ENCODE measurements at regions not wholly inside any gene's neighbourhood (a gene's known extent, or its start where the extent isn't known, plus 50 kb on each side); places are given as distances from the start of the nearest gene placed in this dataset.

DNA sequence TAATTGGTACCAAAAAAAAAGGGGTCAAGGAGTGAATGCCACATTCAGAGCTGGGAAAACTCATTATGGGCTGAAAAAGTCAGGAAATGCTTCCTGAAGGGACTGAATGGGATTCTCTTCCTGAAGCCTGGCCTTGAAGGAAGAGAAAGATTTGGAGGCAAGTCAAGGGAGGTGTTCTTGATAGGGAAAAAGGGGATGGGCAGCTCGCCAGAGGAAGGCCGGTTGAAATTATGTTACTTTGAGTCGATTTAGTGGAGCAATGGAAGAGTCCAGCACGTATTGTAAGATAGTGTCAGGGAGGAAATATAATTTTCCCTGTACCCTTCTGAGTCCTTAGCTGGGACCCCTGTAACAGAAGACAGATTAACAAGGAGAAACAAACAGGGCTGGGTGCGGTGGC is 94.1 kb upstream of the CALM2 start:
- intact Hi-C loops (cut with DNase I) = loop anchor here in 1 of 2 donors (10.0 kb wide), 1 partner anchor 226 kb away; no protein-coding TSS in a partner anchor

DNA sequence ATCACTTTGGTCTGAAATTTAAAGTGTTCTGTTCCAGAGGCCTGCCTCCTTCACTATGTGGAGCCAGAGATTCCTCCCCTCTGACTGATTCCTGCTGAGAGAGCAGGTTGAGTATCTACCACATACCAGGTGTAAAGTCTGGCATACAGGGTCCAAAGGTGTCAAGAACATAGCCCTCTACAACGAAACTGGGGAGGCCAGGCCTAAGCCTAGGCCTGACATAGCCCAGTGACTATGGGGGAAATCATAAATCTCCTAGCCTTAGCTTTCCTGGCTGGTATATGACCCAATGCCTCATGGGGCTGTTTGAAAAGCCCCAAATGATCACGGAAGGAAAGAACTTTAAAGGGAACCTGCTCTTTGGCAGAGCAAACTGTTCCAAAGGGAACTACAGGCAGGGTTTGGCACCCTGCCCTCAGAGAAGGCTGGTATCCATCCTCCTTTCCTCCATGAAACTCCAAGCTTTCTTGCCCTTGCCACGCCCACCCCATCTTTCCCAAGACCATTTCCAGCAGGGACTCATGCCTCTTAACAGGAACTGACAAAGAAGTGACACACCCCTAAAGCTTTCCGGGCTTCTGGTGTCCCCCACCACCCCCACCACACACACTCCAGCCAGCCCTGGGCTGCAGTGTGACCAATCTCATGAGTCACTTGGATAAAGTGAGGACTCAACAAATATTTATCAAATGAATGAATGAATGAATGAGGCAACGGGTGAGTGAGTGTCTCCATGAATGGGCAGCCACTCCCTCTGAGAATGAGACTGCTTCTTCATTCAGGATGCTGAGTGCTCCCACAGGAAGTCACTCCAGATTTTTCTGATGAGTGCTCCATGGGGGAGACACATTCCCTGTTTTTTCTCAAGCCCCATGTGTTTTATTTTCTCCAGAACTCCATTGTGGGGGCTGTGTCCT is 93.3 kb upstream of the CALM2 start:
- intact Hi-C loops (cut with DNase I) = loop anchor here in 1 of 2 donors (10.0 kb wide), 1 partner anchor 225 kb away; no protein-coding TSS in a partner anchor
- DNase-seq (ENCODE audit: low spot score) = peak; percentile 94

More for the DNA sequence above, 94.1 kb upstream of the CALM2 start:
- no peak for DNase-seq (ENCODE audit: low spot score)

DNA sequence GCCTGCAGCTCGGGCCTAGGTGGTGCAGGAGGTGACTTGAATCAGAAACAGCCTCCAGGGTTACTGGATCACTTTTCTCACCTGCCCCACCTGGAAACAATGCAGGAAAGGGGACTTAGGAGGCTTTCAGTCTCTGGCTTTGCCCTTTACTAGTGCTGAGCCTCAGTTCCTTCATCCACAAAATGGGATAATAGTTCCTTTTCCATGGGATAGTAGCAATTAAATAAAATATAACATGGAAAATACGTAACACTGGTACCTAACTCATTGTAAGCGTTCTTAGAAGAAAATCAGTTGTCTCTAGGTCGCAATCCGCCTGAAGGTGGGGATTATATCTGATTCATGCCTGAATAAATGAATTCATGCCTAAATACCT is 91.4 kb upstream of the CALM2 start:
- DNase-seq (ENCODE audit: low spot score) = no peak
- intact Hi-C loops (cut with DNase I) = no loop called here

DNA sequence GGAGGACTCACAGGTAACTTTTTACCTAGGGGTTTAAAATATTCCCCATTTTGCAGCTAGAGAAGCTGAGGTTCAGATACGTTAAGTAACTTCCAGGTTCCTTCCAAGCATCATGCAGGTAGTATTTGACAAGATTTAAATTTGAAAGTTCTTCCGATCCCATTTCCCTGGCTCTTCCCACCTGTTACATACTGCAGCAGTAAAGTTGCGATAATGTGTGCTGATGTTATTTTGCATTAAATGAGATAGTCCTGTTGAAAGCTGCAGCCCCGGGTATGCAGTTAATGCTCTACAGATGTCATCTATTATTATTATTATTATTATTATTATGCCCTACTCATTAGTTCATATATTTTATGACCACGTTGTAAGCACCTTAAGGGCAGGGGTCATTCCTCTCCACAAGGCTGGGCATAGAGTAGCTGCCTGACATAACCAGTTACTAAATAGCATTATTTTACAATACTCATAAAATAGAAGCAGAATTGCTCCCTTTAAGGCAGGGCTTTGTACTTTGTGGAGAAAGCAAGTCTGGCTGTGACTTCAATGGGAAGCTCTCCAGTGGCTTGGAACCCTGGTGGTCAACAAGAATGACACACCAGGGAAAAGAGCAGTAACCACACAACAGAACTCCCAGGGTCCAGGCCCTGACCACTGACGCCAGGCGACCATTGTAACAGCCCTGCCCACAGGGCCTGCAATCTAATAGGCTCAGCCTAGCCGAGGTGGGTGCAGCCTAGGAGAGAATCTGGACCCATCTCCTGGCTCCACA is 90.8 kb upstream of the CALM2 start:
- DNase-seq (ENCODE audit: low spot score) = no peak
- intact Hi-C loops (cut with DNase I) = no loop called here

DNA sequence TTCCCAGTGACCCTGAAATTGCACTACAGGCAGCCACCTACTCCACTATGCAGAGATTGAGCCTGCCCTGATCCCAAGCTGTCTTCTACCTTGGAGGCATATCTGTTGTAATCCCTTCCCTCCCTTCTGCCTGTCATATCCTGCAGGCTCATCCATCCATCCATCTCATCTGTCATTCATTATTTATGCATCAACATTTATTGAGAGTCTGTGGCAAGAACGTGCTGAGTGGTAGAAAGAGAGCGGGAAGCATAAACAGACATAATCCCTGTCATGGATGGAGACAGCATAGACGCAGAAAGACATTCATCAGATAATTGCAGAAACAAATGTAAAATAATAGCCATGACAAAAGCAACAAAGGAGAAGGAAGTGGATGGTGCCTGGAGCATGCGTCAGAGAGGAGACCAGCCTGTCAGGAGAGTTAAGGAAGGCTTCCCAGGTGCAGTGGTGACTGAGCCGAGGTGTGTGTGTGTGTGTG is 89.5 kb upstream of the CALM2 start:
- intact Hi-C loops (cut with DNase I) = no loop called here
- no peak for DNase-seq (ENCODE audit: low spot score)

DNA sequence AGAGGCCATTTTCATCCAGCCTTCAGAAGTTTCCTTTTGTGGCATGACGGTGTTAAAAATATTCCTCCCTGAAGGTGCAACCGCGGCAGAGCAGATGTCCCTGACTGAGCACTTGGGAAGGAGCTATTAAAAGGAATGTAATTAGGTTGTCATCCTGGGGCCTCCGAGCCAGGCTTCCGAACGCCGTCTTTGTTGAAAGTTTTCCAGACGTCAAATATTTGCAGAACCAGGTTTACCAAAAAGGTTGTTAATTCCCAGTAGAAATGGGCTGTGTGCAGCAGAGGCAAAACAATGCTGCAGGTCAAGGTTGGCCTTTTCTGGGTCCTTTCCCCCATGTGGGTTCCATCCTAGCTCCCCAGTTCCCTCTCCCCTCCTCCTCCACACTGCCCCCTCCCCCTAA is 88.8 kb upstream of the CALM2 start:
- intact Hi-C loops (cut with DNase I) = no loop called here
- peak; percentile 26 for DNase-seq (ENCODE audit: low spot score)

DNA sequence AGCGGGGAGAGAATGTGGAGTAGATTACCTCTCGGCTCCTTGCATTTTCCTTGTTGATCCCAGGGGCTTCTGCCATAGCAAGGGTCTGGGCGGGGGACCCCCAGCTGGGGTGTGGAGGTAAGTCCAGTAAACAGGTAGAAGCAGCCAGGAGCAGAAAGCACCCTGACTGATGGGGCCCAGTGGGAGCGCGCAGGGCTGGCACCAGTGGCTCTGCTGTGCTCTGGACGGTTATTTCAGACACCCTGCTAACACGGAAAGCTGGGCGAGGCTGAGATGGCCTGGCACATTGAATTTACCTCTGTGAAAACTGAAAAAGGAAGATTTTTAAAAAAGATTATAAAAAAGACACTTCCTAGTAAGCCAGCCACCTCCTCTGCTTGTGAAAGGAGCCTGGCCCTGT is 88.4 kb upstream of the CALM2 start:
- DNase-seq (ENCODE audit: low spot score) = peak; percentile 35
- intact Hi-C loops (cut with DNase I) = no loop called here

DNA sequence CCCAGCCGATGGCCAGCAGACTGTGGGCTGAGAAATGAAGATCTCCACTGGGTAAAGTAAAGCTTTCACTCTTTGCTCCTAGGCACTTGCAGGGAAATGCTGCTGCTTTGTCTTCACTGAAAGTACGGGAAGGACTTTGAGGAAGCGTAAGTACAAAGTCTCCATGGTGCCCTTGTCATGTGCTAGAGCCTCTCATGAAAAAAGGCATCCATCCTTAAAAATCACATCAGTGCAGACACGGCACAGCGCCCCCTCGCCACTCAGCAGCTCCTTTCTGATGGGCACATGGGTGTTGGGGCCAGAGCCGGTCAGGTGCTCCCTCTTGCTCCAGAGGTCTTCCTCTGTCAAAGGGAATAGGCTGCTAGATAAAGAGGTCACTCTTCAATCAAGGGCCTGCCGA is 87.8 kb upstream of the CALM2 start:
- no peak for DNase-seq (ENCODE audit: low spot score)

DNA sequence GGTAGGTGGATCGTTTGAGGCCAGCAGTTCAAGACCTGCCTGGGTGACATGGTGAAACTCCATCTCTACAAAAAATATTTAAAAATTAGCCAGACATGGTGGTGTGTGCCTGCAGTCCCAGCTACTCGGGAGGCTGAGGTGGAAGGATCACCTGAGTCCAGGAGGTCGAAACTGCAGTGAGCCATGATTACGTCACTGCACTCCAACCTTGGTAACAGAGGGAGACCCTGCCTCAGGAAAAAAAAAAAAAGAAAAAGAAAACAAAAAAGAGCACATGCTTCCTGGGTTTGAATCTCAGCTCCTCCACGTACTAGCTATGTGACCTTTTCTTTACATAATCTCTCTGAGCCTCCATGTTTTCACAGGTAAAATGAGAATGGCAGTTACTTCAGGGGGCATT is 86.3 kb upstream of the CALM2 start:
- intact Hi-C loops (cut with DNase I) = no loop called here
- DNase-seq (ENCODE audit: low spot score) = no peak

More for the DNA sequence above, 87.8 kb upstream of the CALM2 start:
- intact Hi-C loops (cut with DNase I) = no loop called here

DNA sequence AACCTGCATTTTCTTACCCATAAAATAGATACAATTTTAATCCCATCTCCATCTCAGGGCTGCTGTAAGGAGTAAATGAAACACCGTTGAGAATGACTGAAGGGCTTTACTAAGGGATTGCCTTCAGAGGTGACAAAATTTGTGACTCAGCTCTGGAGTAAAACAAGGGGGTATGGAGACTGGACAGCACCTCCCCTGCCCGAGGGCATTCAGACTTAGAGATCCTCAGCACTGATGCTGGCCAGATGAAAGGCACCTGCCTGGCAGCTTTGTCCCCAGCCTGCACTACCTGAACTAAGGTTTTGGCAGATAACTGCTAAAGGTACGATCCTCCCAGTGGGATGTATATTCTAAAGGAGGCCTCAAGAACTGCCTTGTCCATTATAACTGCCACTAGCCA is 84.7 kb upstream of the CALM2 start:
- DNase-seq (ENCODE audit: low spot score) = no peak
- intact Hi-C loops (cut with DNase I) = no loop called here

DNA sequence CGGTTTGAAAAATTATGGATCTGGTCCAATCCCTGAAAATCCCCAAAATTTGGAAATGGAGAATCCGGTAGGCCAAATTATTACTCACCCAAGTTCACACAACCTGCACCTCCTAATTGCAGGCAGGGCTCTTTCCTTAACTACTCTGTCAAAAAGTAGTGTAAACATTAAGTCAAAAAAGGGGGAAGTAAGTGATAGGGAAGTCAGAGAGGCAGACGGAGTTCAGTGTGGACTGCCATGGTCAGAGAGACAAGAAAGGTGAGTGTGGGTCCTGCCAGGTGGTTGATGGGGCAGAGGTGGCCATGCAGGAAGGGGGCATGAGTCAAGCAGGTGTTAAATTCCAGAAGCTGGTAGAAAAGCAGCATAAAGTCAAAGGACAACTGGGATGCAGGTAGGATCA is 83.5 kb upstream of the CALM2 start:
- intact Hi-C loops (cut with DNase I) = no loop called here
- no peak for DNase-seq (ENCODE audit: low spot score)

DNA sequence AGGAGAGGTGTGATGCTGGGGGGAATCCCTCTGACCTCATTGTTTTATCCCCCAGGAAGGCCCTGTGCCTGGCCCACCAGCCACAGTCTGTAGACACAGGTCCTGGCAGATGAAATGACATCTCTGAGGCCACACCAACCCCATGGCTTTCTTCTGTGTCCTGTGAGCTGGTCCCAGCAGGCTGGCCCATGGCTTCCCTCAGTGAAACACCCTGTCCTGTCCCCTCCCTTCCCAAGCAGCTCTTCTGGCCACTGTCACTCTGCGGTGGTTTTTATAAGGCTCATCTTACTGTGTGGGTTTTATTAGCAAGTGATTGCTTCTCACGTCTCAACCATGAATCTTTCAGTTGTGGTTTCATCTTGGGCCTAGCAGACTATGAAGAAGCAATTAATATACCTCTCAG is 81.6 kb upstream of the CALM2 start:
- intact Hi-C loops (cut with DNase I) = no loop called here

DNA sequence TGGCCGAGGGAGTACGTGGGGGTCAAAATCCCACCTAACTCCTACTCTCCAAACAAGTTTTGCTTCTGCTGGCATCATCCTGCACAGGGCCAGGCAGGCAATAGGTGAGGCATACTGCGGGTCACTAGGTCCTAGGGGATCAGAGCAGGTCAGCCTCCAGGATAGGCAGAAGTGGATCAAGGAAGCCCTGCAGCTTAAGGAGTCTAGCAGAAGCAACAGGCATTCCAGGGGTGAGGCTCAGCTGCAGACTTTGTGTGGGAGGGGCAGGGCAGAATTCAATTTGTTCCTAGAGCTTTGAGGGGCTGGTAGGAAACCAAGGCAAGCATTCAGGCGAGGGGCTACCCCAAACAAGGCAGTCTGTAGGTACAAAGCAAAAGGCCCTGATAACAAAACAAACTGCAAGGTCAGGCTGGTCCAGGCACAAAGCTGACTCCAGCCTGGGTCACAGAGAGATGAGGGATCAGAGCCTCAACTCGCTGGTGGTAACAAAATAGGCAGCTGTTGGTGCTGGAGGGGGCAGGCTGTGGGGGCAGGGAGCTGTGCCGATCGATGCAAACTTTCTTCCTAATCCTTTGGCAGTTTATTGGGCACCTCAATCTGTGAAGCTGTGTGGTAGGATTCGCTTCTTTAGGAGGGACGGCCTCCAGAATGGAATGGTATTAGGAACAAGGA is 80.2 kb upstream of the CALM2 start:
- DNase-seq (ENCODE audit: low spot score) = no peak
- intact Hi-C loops (cut with DNase I) = no loop called here

More for the DNA sequence above, 81.6 kb upstream of the CALM2 start:
- no peak for DNase-seq (ENCODE audit: low spot score)

DNA sequence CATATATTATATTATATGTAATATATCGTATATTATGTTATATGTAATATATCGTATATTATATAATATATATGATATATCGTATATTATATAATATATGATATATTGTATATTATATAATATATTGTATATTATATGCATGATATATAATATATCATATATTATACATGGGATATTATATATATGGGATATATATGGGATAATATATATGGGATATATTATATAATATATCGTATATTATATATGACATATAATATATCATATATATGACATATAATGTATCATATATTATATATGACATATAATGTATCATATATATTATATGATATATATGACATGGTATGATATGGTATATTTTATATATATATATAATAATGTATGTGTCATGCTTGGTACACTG is 79.5 kb upstream of the CALM2 start:
- no peak for DNase-seq (ENCODE audit: low spot score)
- intact Hi-C loops (cut with DNase I) = no loop called here

DNA sequence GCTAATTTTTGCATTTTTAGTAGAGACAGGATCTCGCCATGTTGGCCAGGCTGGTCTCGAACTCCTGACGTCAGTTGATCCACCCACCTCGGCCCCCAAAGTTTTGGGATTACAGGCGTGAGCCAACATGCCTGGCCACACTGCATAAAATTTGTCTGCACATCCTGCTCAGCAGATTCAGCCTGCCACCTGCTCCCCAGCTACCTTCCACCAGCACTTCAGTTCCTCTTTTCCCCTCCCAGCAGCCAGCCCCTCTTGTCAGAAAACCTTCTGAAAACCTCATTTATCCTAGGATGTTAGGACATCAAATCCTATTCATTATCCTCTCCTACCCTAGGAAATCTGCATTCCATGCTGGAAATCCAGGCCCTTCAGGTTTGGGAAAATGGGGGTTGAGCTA is 78.2 kb upstream of the CALM2 start:
- intact Hi-C loops (cut with DNase I) = no loop called here
- no peak for DNase-seq (ENCODE audit: low spot score)

DNA sequence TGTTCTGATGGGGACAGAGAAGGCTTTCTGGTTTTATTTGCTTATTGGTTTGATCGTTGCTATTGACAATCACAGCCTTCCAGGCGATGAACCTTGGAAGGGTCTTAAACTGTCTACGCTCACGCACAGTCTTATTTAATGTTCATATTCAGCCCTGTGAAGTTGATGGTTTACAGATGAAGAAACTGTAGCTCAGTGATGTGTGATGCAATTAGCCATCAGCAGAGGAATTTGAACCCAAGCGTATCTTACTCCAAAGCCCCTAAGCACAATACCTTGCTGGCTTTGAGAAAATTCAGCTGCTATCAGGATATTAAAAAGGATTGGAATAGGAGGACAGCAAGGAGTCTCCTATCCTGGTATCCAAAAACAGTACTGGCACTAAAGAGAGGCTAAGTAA is 77.1 kb upstream of the CALM2 start:
- DNase-seq (ENCODE audit: low spot score) = no peak
- intact Hi-C loops (cut with DNase I) = no loop called here

DNA sequence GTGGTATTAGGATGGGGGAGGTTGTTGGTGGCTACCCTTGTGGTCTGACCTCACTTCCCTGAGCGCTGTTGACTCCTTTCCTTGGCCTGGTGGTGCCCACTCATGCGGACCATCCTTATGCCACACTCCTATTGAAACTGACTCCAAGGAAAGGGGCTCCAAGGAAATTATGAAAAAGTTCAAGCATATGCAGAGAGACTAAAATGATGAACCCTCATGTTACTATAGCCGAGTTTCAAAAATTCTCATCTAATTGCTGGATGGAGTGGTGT is 75.0 kb upstream of the CALM2 start:
- DNase-seq (ENCODE audit: low spot score) = no peak
- intact Hi-C loops (cut with DNase I) = no loop called here

DNA sequence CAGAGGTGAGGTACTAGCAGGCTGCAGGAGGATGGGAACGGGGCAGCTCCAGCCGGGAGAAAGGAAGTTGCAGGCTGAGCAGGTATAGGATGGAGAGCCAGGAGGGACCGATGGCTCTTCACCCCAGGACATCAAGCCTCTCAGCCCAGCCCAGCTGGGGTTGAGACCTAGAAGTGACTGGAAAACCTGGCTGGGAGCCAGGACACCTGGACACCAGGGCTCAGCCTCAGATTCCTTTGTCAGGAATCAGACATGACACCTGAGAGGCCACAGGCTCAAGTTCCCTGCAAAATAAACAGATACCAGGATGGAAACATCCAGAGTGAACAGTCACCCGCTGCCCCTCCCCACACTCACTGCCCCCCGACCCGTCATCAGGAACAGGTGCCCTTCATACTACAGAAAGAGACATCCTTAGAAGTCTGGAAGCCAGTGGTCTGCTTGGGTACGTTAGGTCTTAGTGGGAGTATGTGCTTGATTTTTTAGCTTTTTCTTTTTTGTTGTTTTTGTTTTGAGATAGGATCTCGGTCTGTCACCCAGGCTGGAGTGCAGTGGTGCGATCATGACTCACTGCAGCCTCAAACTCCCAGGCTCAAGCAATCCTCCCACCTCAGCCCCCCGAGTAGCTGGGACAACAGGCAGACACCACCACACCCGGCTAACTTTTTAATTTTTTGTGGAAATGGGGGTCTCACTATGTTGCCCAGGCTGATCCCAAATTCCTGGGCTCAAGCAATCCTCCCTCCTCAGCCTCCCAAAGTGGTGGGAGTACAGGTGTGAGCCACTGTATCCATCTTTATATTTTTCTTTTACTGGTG is 74.5 kb upstream of the CALM2 start:
- DNase-seq (ENCODE audit: low spot score) = no peak
- intact Hi-C loops (cut with DNase I) = no loop called here

DNA sequence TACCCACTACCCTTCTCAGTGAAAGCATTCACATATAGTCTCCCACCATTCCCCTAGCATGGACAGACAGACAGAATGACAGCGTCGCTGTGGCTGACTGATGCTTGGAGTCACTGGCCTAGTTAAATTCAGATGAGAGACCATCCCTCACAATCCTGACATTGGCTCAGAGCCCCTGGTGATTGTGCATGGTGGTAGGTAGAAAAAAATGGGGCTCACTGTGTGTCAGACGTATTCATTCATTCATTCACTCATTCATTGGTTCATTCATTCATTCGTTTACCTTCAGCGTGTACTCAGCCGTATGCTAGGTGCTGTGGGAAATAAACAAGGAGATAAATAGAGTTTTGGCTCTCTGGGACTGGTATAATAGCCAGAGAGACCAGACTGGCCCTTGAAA is 73.6 kb upstream of the CALM2 start:
- intact Hi-C loops (cut with DNase I) = no loop called here
- no peak for DNase-seq (ENCODE audit: low spot score)
